CD14-positive monocyte (primary cell): ENCODE measurements at regions not wholly inside any gene's neighbourhood (a gene's known extent, or its start where the extent isn't known, plus 50 kb on each side); places are given as distances from the start of the nearest gene placed in this dataset.

Experiments
- DNase-seq, 3 donors: peaks; one replicate each; pipeline ENCODE4 v3.0.0-alpha.2; 2011 to 2022
- H2AFZ ChIP-seq: 2 replicates; pipeline ENCODE4 v1.6.0; 2012; ENCODE audit warnings: mild to moderate bottlenecking, low read depth, low read length, inconsistent platforms; ENCODE audit not compliant: insufficient read depth, poor library complexity, severe bottlenecking
- H3K27ac ChIP-seq, 2 donors: 1 replicate in 1 of 2; 2 replicates in 1 of 2; pipeline ENCODE4 v1.5.1; 2012 to 2013; ENCODE audit warnings: low read length in 2 of 2, control low read depth in 1 of 2, inconsistent platforms in 1 of 2, low read depth in 1 of 2, mild to moderate bottlenecking in 1 of 2
- H3K27me3 ChIP-seq, 2 donors: one replicate each; pipeline versions ENCODE4 v1.6.0 to v1.6.1; 2011 to 2013; ENCODE audit warnings: low read length in 2 of 2; ENCODE audit not compliant: control insufficient read depth in 2 of 2, insufficient read depth in 2 of 2
- H3K36me3 ChIP-seq, 2 donors: replicated peaks in 1 of 2; 1 replicate in 1 of 2; 2 replicates in 1 of 2; pipeline versions ENCODE4 v1.5.1 to v1.6.1; 2012 to 2013; ENCODE audit warnings: low read length in 2 of 2, control low read depth in 1 of 2, inconsistent platforms in 1 of 2, mild to moderate bottlenecking in 1 of 2; ENCODE audit not compliant: insufficient read depth in 2 of 2, control insufficient read depth in 1 of 2
- H3K4me1 ChIP-seq, 2 donors: 1 replicate in 1 of 2; 2 replicates in 1 of 2; pipeline versions ENCODE4 v1.5.1 to v1.6.1; 2012 to 2013; ENCODE audit warnings: low read length in 2 of 2, control low read depth in 1 of 2, inconsistent platforms in 1 of 2, mild to moderate bottlenecking in 1 of 2, moderate library complexity in 1 of 2; ENCODE audit not compliant: insufficient read depth in 2 of 2, control insufficient read depth in 1 of 2
- H3K4me2 ChIP-seq: replicated peaks from 2 replicates; pipeline ENCODE3; 2012; ENCODE audit warnings: low read length, moderate library complexity, mild to moderate bottlenecking; ENCODE audit not compliant: poor library complexity, severe bottlenecking; ENCODE audit errors: extremely low read depth
- H3K4me3 ChIP-seq, 3 experiments: fragments of 200-600 bp in 1 of 3; sonication (generic) in 1 of 3; replicated peaks in 1 of 3; 1 replicate in 2 of 3; 2 replicates in 1 of 3; pipeline ENCODE4 v1.5.1; 2011 to 2013; ENCODE audit warnings: low read length in 3 of 3, mild to moderate bottlenecking in 3 of 3, control low read depth in 2 of 3, low read depth in 2 of 3, inconsistent platforms in 1 of 3, moderate library complexity in 1 of 3
- H3K79me2 ChIP-seq: 2 replicates; pipeline ENCODE4 v1.6.0; 2012; ENCODE audit warnings: mild to moderate bottlenecking, control low read depth, inconsistent platforms, low read length, moderate library complexity; ENCODE audit not compliant: insufficient read depth
- H3K9ac ChIP-seq: 2 replicates; pipeline ENCODE4 v1.6.0; 2017; ENCODE audit warnings: low read length, mild to moderate bottlenecking; ENCODE audit not compliant: insufficient read depth, poor library complexity, severe bottlenecking
- H3K9me3 ChIP-seq, 2 donors: replicated peaks in 1 of 2; 1 replicate in 1 of 2; 2 replicates in 1 of 2; pipeline versions ENCODE4 v1.5.1 to v1.6.1; 2012 to 2013; ENCODE audit warnings: low read length in 2 of 2, control low read depth in 1 of 2; ENCODE audit not compliant: control insufficient read depth in 1 of 2, insufficient read depth in 1 of 2
- H4K20me1 ChIP-seq: 2 replicates; pipeline ENCODE4 v1.6.0; 2012; ENCODE audit warnings: mild to moderate bottlenecking, low read length, control low read depth, moderate library complexity; ENCODE audit not compliant: insufficient read depth
- H3K27ac Mint-ChIP-seq, 7 donors: one replicate each; pipeline ENCODE4 v1.8.0; 2020; ENCODE audit warnings: mild to moderate bottlenecking in 7 of 7, mixed read lengths in 7 of 7, moderate library complexity in 6 of 7, inconsistent platforms in 2 of 7
- H3K27me3 Mint-ChIP-seq, 3 donors: one replicate each; pipeline ENCODE4 v1.8.0; 2021 to 2022; ENCODE audit warnings: low read depth in 3 of 3, mild to moderate bottlenecking in 3 of 3, mixed read lengths in 3 of 3, moderate library complexity in 3 of 3, inconsistent platforms in 1 of 3
- H3K36me3 Mint-ChIP-seq, 2 donors: one replicate each; pipeline ENCODE4 v1.8.0; 2020; ENCODE audit warnings: mixed read lengths in 2 of 2, inconsistent platforms in 1 of 2, mild to moderate bottlenecking in 1 of 2
- H3K4me1 Mint-ChIP-seq: one replicate; pipeline ENCODE4 v1.8.0; 2020; ENCODE audit warnings: mild to moderate bottlenecking, mixed read lengths
- H3K4me3 Mint-ChIP-seq, 2 donors: one replicate each; pipeline ENCODE4 v1.8.0; 2020; ENCODE audit warnings: mild to moderate bottlenecking in 2 of 2, mixed read lengths in 2 of 2, moderate library complexity in 1 of 2
- H3K9me3 Mint-ChIP-seq, 7 donors: one replicate each; pipeline ENCODE4 v1.8.0; 2020 to 2022; ENCODE audit warnings: mixed read lengths in 7 of 7, mild to moderate bottlenecking in 6 of 7, moderate library complexity in 6 of 7, inconsistent platforms in 2 of 7
- WGBS: methylation state at CpG from one replicate; pipeline ENCODE4 v1.1.5; 2013; ENCODE audit warnings: missing lambda C conversion rate; ENCODE audit not compliant: insufficient coverage; 5-methylcytosine and 5-hydroxymethylcytosine counted together
- intact Hi-C, 2 donors: fragments of 100-400 bp; cut with micrococcal nuclease; formaldehyde crosslinking; loops; one replicate each; pipeline versions ENCODE4 v1.15.0 to v1.15.1; 2023
- TF ChIP-seq, protein P1 (sequence below): fragments of 200-600 bp; IDR thresholded peaks from one replicate; pipeline ENCODE4 v1.8.0; 2022; ENCODE audit warnings: antibody characterized with exemption, mild to moderate bottlenecking

DNA sequence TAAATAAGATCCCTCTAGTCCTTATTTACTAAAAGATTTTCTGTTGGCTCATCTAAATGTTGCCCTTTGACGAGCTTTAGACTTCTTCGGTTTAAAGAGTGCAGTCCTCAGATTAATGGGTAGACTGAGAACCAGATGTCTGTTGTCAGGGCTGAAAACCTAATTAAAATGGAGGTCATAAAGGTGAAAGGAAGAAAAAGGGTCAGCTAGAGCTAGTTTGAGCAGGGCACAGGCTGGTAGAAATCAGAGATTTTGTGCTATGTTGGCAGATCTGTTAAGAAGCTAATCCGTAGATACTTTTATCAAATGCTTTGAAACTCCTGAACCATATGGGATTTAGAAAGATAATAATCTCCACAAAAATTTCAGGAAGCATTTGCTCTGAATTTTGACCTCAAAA lies 959.0 kb downstream of the PLA2G4A start:
- H3K36me3 Mint-ChIP-seq = no peaks in the 10 kb centered on the region
- no CpG with 5 or more reads among the region's 3 CpGs for WGBS
- no peak overlapping the region for H2AFZ ChIP-seq
- no peaks in the 10 kb centered on the region for H3K4me1 Mint-ChIP-seq
- TF ChIP-seq, protein P1, sequence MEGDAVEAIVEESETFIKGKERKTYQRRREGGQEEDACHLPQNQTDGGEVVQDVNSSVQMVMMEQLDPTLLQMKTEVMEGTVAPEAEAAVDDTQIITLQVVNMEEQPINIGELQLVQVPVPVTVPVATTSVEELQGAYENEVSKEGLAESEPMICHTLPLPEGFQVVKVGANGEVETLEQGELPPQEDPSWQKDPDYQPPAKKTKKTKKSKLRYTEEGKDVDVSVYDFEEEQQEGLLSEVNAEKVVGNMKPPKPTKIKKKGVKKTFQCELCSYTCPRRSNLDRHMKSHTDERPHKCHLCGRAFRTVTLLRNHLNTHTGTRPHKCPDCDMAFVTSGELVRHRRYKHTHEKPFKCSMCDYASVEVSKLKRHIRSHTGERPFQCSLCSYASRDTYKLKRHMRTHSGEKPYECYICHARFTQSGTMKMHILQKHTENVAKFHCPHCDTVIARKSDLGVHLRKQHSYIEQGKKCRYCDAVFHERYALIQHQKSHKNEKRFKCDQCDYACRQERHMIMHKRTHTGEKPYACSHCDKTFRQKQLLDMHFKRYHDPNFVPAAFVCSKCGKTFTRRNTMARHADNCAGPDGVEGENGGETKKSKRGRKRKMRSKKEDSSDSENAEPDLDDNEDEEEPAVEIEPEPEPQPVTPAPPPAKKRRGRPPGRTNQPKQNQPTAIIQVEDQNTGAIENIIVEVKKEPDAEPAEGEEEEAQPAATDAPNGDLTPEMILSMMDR = no peak
- H3K4me1 ChIP-seq = no peaks in the 10 kb centered on the region
- H3K27me3 Mint-ChIP-seq = no peaks in the 10 kb centered on the region
- peaks cover 2 to 20% (median 3%) of the 10 kb centered on the region in 7 donors for H3K9me3 Mint-ChIP-seq
- no peak overlapping the region for H3K4me3 Mint-ChIP-seq
- no peak for DNase-seq
- H3K36me3 ChIP-seq = no peaks in the 10 kb centered on the region
- no peak overlapping the region for H3K4me2 ChIP-seq
- H3K9ac ChIP-seq = no peak overlapping the region
- no peak overlapping the region for H3K27ac ChIP-seq
- peaks cover 9 to 10% of the 10 kb centered on the region in 2 donors for H3K9me3 ChIP-seq
- intact Hi-C loops = no loop called here
- no peaks in the 10 kb centered on the region for H3K79me2 ChIP-seq
- H3K27ac Mint-ChIP-seq = no peak overlapping the region
- H3K27me3 ChIP-seq = no peaks in the 10 kb centered on the region
- H4K20me1 ChIP-seq = no peaks in the 10 kb centered on the region
- H3K4me3 ChIP-seq = no peak overlapping the region

DNA sequence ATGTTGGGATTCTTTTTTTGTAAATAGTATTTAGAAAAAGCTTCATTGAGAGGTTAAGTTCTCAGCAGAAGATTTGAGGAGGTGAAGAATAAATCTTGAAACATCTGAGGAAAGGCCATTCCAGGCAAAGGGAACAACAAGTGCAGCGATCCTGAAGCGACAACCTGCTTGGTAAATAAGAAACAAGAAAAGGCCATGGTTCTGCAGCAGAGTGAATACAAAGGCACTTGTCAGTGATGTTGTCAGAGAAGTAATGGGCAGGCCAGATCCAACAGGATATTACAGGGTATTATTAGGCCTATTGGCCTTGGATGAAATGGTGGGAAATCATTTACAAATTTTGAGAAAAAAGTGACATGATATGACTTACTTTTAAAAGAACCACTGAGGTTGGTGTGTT lies 960.0 kb downstream of the PLA2G4A start:
- Mint-ChIP-seq H3K4me3 (no peak overlapping the region), H3K27ac (no peak overlapping the region), H3K27me3 (no peaks in the 10 kb centered on the region), H3K36me3 (no peaks in the 10 kb centered on the region), H3K4me1 (no peaks in the 10 kb centered on the region), H3K9me3 (peaks cover 0 to 20% (median 3%) of the 10 kb centered on the region in 7 donors)
- DNase-seq = no peak
- H3K9ac ChIP-seq = no peak overlapping the region
- no peaks in the 10 kb centered on the region for H3K36me3 ChIP-seq
- no peaks in the 10 kb centered on the region for H3K4me1 ChIP-seq
- no peak overlapping the region for H3K27ac ChIP-seq
- no peaks in the 10 kb centered on the region for H3K79me2 ChIP-seq
- intact Hi-C loops = no loop called here
- no peak overlapping the region for H3K4me3 ChIP-seq
- no peak overlapping the region for H3K4me2 ChIP-seq
- TF ChIP-seq, protein P1 = no peak
- H3K27me3 ChIP-seq = no peaks in the 10 kb centered on the region
- no peak overlapping the region for H2AFZ ChIP-seq
- 95% methylated on average over 2 of the region's 2 CpGs for WGBS
- no peaks in the 10 kb centered on the region for H4K20me1 ChIP-seq
- H3K9me3 ChIP-seq = peaks cover 7 to 9% of the 10 kb centered on the region in 2 donors
